SK-N-SH treated with all-trans-retinoic acid at 6 μM for 48 hours (cell line): ENCODE measurements at regions not wholly inside any gene's neighbourhood (a gene's known extent, or its start where the extent isn't known, plus 50 kb on each side); places are given as distances from the start of the nearest gene placed in this dataset.

Experiments used
- ATAC-seq: fragments of 200-7000 bp; cut with Tn5 transposase; 3 replicates; pipeline ENCODE4 v1.9.1; 2020; ENCODE audit warnings: mild to moderate bottlenecking, moderate library complexity
- ARNTL ChIP-seq: fragments of 450-650 bp; formaldehyde crosslinking; IDR thresholded peaks from 2 replicates; pipeline ENCODE4 v1.5.0; 2020; ENCODE audit warnings: low read depth, mild to moderate bottlenecking, moderate library complexity, borderline replicate concordance
- BACH2 ChIP-seq: fragments of 250-450 bp; sonication (Bioruptor Pico); IDR thresholded peaks from 2 replicates; pipeline ENCODE4 v1.9.0; 2021; ENCODE audit warnings: mild to moderate bottlenecking, borderline replicate concordance
- CREB5 ChIP-seq: fragments of 250-450 bp; sonication (Bioruptor Pico); IDR thresholded peaks from 2 replicates; pipeline ENCODE4 v1.5.1; 2020; ENCODE audit warnings: low read depth, mild to moderate bottlenecking, moderate library complexity
- CSDC2 ChIP-seq: fragments of 250-450 bp; sonication (Bioruptor Pico); IDR thresholded peaks from 2 replicates; pipeline ENCODE4 v1.5.0; 2020; ENCODE audit warnings: mild to moderate bottlenecking, moderate library complexity
- ESRRG ChIP-seq: fragments of 250-450 bp; sonication (Bioruptor Pico); IDR thresholded peaks from 2 replicates; pipeline ENCODE4 v1.6.1; 2021; ENCODE audit warnings: mild to moderate bottlenecking
- GLIS3 ChIP-seq: fragments of 250-450 bp; sonication (Bioruptor Pico); IDR thresholded peaks from 2 replicates; pipeline ENCODE4 v1.5.0; 2020; ENCODE audit warnings: mild to moderate bottlenecking, moderate library complexity
- ISL1 ChIP-seq: fragments of 250-450 bp; sonication (Bioruptor Pico); IDR thresholded peaks from 2 replicates; pipeline ENCODE4 v2.1.2; 2022; ENCODE audit warnings: mild to moderate bottlenecking, moderate library complexity
- OSR1 ChIP-seq: fragments of 250-450 bp; sonication (Bioruptor Pico); IDR thresholded peaks from 2 replicates; pipeline ENCODE4 v1.8.0; 2022; ENCODE audit warnings: moderate library complexity, mild to moderate bottlenecking, inconsistent platforms
- PATZ1 ChIP-seq: fragments of 250-450 bp; sonication (Bioruptor Pico); IDR thresholded peaks from 2 replicates; pipeline ENCODE4 v1.8.0; 2020; ENCODE audit warnings: mild to moderate bottlenecking, moderate library complexity, borderline replicate concordance
- PPARA ChIP-seq: fragments of 250-450 bp; sonication (Bioruptor Pico); IDR thresholded peaks from 2 replicates; pipeline ENCODE4 v1.5.0; 2020; ENCODE audit warnings: mild to moderate bottlenecking, borderline replicate concordance
- RARB ChIP-seq: fragments of 250-450 bp; sonication (Bioruptor Pico); IDR thresholded peaks from 2 replicates; pipeline ENCODE4 v1.8.0; 2021; ENCODE audit warnings: mild to moderate bottlenecking, moderate library complexity
- SNAI2 ChIP-seq: fragments of 250-450 bp; sonication (Bioruptor Pico); IDR thresholded peaks from 2 replicates; pipeline ENCODE4 v1.5.0; 2020; ENCODE audit warnings: mild to moderate bottlenecking, moderate library complexity
- TCF4 ChIP-seq: fragments of 250-450 bp; sonication (Bioruptor Pico); IDR thresholded peaks from 2 replicates; pipeline ENCODE4 v1.8.0; 2021; ENCODE audit warnings: mild to moderate bottlenecking, moderate library complexity, borderline replicate concordance
- TOX ChIP-seq: fragments of 250-450 bp; sonication (Bioruptor Pico); IDR thresholded peaks from 2 replicates; pipeline ENCODE4 v1.8.0; 2021; ENCODE audit warnings: mild to moderate bottlenecking, moderate library complexity, borderline replicate concordance
- ZC3H10 ChIP-seq: fragments of 250-450 bp; sonication (Bioruptor Pico); IDR thresholded peaks from 2 replicates; pipeline ENCODE4 v1.5.1; 2021; ENCODE audit warnings: mild to moderate bottlenecking, moderate library complexity
- ZFP3 ChIP-seq: fragments of 250-450 bp; sonication (Bioruptor Pico); IDR thresholded peaks from 2 replicates; pipeline ENCODE4 v1.5.0; 2020; ENCODE audit warnings: mild to moderate bottlenecking, moderate library complexity
- ZFP30 ChIP-seq: fragments of 450-650 bp; formaldehyde crosslinking; IDR thresholded peaks from 2 replicates; pipeline ENCODE4 v1.5.0; 2022; ENCODE audit warnings: mild to moderate bottlenecking, moderate library complexity
- ZNF565 ChIP-seq: fragments of 450-650 bp; formaldehyde crosslinking; conservative IDR thresholded peaks from 2 replicates; pipeline ENCODE4 v1.5.0; 2020; ENCODE audit warnings: low read depth, mild to moderate bottlenecking, moderate library complexity
- ZNF70 ChIP-seq: fragments of 450-650 bp; formaldehyde crosslinking; IDR thresholded peaks from 2 replicates; pipeline ENCODE4 v1.5.0; 2020; ENCODE audit warnings: mild to moderate bottlenecking, moderate library complexity
- ZNF8 ChIP-seq: fragments of 450-650 bp; formaldehyde crosslinking; IDR thresholded peaks from 2 replicates; pipeline ENCODE4 v1.5.0; 2020; ENCODE audit warnings: mild to moderate bottlenecking, moderate library complexity
- TF ChIP-seq, protein P1 (sequence below): fragments of 250-450 bp; sonication (Bioruptor Pico); IDR thresholded peaks from 2 replicates; pipeline ENCODE4 v1.5.1; 2021; ENCODE audit warnings: mild to moderate bottlenecking, moderate library complexity
- TF ChIP-seq, protein P2 (sequence below): fragments of 250-450 bp; sonication (Bioruptor Pico); IDR thresholded peaks from 2 replicates; pipeline ENCODE4 v1.8.0; 2021; ENCODE audit warnings: low read depth, mild to moderate bottlenecking, moderate library complexity, borderline replicate concordance
- TF ChIP-seq, protein P3 (sequence below): fragments of 250-450 bp; sonication (Bioruptor Pico); IDR thresholded peaks from 2 replicates; pipeline ENCODE4 v1.5.0; 2020; ENCODE audit warnings: mild to moderate bottlenecking, moderate library complexity

DNA sequence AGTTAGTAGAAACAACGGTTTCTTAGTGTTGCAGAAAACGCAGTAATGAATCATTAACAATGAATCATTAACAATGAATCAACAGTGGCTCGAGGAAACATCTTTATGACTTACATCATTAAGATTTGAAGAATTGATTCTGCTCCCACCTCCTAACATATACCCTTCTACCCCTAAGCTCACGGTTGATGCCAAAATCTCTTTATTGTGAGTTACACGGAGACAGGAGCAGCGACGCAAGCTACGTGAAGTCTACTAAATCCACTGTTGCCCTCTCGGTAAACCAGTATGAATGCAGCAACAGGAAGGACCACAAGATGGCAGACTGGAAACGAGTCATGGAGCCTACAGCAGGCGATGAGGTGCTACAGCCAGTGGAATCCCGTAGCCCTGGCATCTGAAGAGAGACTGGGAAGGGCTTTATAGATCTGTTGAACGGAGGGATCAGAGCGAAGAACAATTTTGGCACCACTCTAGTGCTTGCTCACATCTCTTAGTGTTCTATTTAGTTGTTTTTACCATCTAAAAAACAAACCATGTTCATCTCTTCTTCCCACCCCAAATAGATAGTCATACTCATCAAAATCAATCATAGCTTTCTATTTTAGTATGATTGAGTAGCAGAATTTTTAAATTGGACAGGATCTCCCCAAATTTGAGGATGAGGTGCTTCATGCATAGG, 332.7 kb downstream of the DUSP6 start:
- TF ChIP-seq ZNF8 (CRISPR knock-in tag) (no peak), GLIS3 (CRISPR knock-in tag) (no peak), RARB (CRISPR knock-in tag) (no peak; the same call in 1 of the 2 replicates), CSDC2 (CRISPR knock-in tag) (no peak), ZNF565 (CRISPR knock-in tag) (no peak), ARNTL (no peak), ESRRG (CRISPR knock-in tag) (no peak), ISL1 (CRISPR knock-in tag) (no peak), ZNF70 (CRISPR knock-in tag) (no peak), SNAI2 (CRISPR knock-in tag) (no peak), CREB5 (CRISPR knock-in tag) (no peak), PPARA (CRISPR knock-in tag) (no peak), OSR1 (no peak)
- TF ChIP-seq, protein P1, sequence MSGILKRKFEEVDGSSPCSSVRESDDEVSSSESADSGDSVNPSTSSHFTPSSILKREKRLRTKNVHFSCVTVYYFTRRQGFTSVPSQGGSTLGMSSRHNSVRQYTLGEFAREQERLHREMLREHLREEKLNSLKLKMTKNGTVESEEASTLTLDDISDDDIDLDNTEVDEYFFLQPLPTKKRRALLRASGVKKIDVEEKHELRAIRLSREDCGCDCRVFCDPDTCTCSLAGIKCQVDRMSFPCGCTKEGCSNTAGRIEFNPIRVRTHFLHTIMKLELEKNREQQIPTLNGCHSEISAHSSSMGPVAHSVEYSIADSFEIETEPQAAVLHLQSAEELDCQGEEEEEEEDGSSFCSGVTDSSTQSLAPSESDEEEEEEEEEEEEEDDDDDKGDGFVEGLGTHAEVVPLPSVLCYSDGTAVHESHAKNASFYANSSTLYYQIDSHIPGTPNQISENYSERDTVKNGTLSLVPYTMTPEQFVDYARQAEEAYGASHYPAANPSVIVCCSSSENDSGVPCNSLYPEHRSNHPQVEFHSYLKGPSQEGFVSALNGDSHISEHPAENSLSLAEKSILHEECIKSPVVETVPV (CRISPR knock-in tag): no peak
- TF ChIP-seq, protein P2, sequence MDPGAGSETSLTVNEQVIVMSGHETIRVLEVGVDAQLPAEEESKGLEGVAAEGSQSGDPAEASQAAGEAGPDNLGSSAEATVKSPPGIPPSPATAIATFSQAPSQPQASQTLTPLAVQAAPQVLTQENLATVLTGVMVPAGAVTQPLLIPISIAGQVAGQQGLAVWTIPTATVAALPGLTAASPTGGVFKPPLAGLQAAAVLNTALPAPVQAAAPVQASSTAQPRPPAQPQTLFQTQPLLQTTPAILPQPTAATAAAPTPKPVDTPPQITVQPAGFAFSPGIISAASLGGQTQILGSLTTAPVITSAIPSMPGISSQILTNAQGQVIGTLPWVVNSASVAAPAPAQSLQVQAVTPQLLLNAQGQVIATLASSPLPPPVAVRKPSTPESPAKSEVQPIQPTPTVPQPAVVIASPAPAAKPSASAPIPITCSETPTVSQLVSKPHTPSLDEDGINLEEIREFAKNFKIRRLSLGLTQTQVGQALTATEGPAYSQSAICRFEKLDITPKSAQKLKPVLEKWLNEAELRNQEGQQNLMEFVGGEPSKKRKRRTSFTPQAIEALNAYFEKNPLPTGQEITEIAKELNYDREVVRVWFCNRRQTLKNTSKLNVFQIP (CRISPR knock-in tag): no peak

DNA sequence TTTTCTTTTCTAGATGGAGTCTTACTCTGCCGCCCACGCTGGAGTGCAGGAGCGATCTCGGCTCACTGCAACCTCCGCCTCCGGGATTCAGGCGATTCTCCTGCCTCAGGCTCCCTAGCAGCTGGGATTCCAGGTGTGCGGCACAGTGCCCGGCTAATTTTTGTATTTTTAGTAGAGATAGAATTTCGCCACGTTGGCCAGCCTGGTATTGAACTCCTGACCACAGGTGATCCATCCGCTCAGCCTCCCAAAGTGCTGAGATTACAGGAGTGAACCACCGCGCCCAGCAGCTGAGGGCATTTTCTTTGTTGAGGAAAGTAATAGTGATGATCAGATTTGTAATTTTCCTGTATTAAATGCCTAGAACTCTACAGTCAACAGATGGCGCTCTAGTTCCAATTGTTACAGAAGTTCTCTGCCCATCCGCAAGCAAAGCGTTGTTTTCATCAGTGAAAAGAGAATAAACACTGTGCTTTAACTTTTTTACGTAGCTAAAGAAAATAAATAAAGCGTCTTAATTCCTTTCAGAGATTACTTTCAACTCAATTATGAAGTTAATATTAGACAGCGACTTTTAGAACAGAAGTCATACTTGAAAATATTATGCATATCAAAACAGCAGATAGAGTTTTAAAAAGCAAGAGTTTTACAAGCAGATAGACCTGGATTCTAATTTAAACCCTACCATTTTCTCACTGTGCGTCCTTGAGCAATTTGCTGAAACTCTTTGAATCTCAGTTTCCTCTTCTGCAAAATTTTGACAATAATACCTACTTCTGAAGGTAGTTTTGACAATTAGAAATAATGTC, 335.1 kb downstream of the DUSP6 start:
- no peak for TF ChIP-seq ZNF8 (CRISPR knock-in tag)
- no peak for TF ChIP-seq ZC3H10 (CRISPR knock-in tag)
- no peak for TF ChIP-seq ARNTL
- TF ChIP-seq ZNF565 (CRISPR knock-in tag): no peak
- peak; percentile 85 for ATAC-seq

More for the DNA sequence above, 332.7 kb downstream of the DUSP6 start:
- peak; percentile 98 for ATAC-seq

DNA sequence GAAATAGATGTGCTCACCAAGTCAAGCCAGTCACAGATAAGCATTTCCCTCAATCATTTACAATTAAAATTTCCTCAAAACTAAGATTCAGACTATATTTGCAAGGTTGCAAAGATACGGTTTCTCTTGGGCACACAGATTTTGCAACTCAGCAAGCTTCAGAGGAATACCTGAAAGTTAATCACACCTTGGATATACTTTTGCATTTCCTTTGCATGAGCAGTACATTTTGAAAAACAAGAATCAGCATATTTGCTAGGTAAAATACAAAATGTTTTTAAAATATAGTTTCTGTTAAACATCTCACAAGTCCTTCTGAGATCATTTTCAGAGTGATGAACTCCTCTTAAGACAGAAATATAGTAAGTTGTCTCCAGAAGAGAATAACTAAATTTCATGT, 336.9 kb downstream of the DUSP6 start:
- TF ChIP-seq RARB (CRISPR knock-in tag) (no peak), ZC3H10 (CRISPR knock-in tag) (no peak), CSDC2 (CRISPR knock-in tag) (no peak), ZFP30 (CRISPR knock-in tag) (no peak), PPARA (CRISPR knock-in tag) (no peak), ARNTL (no peak), CREB5 (CRISPR knock-in tag) (no peak), ZNF565 (CRISPR knock-in tag) (no peak), ESRRG (CRISPR knock-in tag) (no peak), ISL1 (CRISPR knock-in tag) (no peak), PATZ1 (CRISPR knock-in tag) (no peak), TOX (no peak), TCF4 (CRISPR knock-in tag) (no peak), ZFP3 (CRISPR knock-in tag) (no peak), BACH2 (CRISPR knock-in tag) (no peak), SNAI2 (CRISPR knock-in tag) (no peak)
- TF ChIP-seq, protein P3, sequence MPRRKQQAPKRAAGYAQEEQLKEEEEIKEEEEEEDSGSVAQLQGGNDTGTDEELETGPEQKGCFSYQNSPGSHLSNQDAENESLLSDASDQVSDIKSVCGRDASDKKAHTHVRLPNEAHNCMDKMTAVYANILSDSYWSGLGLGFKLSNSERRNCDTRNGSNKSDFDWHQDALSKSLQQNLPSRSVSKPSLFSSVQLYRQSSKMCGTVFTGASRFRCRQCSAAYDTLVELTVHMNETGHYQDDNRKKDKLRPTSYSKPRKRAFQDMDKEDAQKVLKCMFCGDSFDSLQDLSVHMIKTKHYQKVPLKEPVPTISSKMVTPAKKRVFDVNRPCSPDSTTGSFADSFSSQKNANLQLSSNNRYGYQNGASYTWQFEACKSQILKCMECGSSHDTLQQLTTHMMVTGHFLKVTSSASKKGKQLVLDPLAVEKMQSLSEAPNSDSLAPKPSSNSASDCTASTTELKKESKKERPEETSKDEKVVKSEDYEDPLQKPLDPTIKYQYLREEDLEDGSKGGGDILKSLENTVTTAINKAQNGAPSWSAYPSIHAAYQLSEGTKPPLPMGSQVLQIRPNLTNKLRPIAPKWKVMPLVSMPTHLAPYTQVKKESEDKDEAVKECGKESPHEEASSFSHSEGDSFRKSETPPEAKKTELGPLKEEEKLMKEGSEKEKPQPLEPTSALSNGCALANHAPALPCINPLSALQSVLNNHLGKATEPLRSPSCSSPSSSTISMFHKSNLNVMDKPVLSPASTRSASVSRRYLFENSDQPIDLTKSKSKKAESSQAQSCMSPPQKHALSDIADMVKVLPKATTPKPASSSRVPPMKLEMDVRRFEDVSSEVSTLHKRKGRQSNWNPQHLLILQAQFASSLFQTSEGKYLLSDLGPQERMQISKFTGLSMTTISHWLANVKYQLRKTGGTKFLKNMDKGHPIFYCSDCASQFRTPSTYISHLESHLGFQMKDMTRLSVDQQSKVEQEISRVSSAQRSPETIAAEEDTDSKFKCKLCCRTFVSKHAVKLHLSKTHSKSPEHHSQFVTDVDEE (CRISPR knock-in tag): no peak
- TF ChIP-seq, protein P2 (CRISPR knock-in tag): no peak
- no peak for ATAC-seq
